IMR-90 (cell line): ENCODE measurements at regions not wholly inside any gene's neighbourhood (a gene's known extent, or its start where the extent isn't known, plus 50 kb on each side); places are given as distances from the start of the nearest gene placed in this dataset.

Experiments used
- ATAC-seq: fragments of 200-7000 bp; cut with Tn5 transposase; 2 replicates; pipeline ENCODE4 v1.9.1; 2020; ENCODE audit warnings: low read depth, mild to moderate bottlenecking, moderate library complexity
- BruUV-seq: library from RNA; stranded (reverse); fragments of 400-500 nt; replicated peaks from 2 replicates; lab custom pipeline; 2021; lab: Mats Ljungman, UMichigan
- CTCF ChIA-PET: fragments of 300-600 bp; formaldehyde crosslinking; extraction: SDS; loops from one replicate; lab custom pipeline; 2021; ENCODE audit warnings: antibody characterized with exemption; lab: Yijun Ruan, JAX
- POLR2A ChIA-PET: fragments of 300-600 bp; sonication (Branson Sonifier 250); formaldehyde crosslinking; loops from one replicate; lab custom pipeline; 2022; ENCODE audit warnings: antibody characterized with exemption; ENCODE audit not compliant: unreplicated experiment; lab: Charles Lee
- DNase-seq: peaks from one replicate; pipeline ENCODE4 v3.0.0; 2013
- H2AFZ ChIP-seq: replicated peaks from 2 replicates; pipeline ENCODE3; 2013; ENCODE audit warnings: low read length, mild to moderate bottlenecking; ENCODE audit not compliant: poor library complexity
- H2AK5ac ChIP-seq: 2 replicates; pipeline ENCODE4 v1.6.1; 2013; ENCODE audit warnings: low read depth, low read length, inconsistent platforms
- H2AK9ac ChIP-seq: replicated peaks from 2 replicates; pipeline ENCODE3; 2013; ENCODE audit warnings: mild to moderate bottlenecking, low read depth, low read length, moderate library complexity; ENCODE audit not compliant: poor library complexity
- H2BK120ac ChIP-seq: 2 replicates; pipeline ENCODE4 v1.6.1; 2013; ENCODE audit warnings: low read depth, low read length, inconsistent platforms
- H2BK15ac ChIP-seq: 3 replicates; pipeline ENCODE4 v1.6.1; 2013; ENCODE audit warnings: low read depth, low read length, inconsistent platforms
- H2BK20ac ChIP-seq: 2 replicates; pipeline ENCODE4 v1.6.1; 2013; ENCODE audit warnings: low read depth, mild to moderate bottlenecking, inconsistent platforms, low read length, moderate library complexity
- H2BK5ac ChIP-seq: 2 replicates; pipeline ENCODE4 v1.6.1; 2013; ENCODE audit warnings: mild to moderate bottlenecking, low read depth, low read length, inconsistent platforms; ENCODE audit not compliant: poor library complexity, severe bottlenecking
- H3K14ac ChIP-seq: replicated peaks from 2 replicates; pipeline ENCODE4 v1.6.1; 2013; ENCODE audit warnings: low read depth, low read length, inconsistent platforms
- H3K18ac ChIP-seq: 2 replicates; pipeline ENCODE4 v1.6.1; 2013; ENCODE audit warnings: low read depth, low read length, control low read depth
- H3K23ac ChIP-seq: 2 replicates; pipeline ENCODE4 v1.6.1; 2013; ENCODE audit warnings: low read depth, low read length, inconsistent platforms
- H3K27ac ChIP-seq: 2 replicates; pipeline ENCODE4 v1.5.1; 2013; ENCODE audit warnings: mild to moderate bottlenecking, control low read depth, low read length; ENCODE audit not compliant: insufficient read depth
- H3K27me3 ChIP-seq: 2 replicates; pipeline ENCODE4 v1.6.1; 2013; ENCODE audit warnings: low read length; ENCODE audit not compliant: control insufficient read depth, insufficient read depth
- H3K36me3 ChIP-seq: 2 replicates; pipeline ENCODE4 v1.6.1; 2013; ENCODE audit warnings: low read length, mixed read lengths; ENCODE audit not compliant: control insufficient read depth, insufficient read depth
- H3K4ac ChIP-seq: 2 replicates; pipeline ENCODE4 v1.6.1; 2013; ENCODE audit warnings: low read depth, low read length, inconsistent platforms
- H3K4me1 ChIP-seq: 2 replicates; pipeline ENCODE4 v1.6.1; 2013; ENCODE audit warnings: low read length, mixed read lengths; ENCODE audit not compliant: control insufficient read depth, insufficient read depth
- H3K4me2 ChIP-seq: 2 replicates; pipeline ENCODE4 v1.6.1; 2013; ENCODE audit warnings: low read depth, mild to moderate bottlenecking, control low read depth, low read length, moderate library complexity
- H3K4me3 ChIP-seq: 2 replicates; pipeline ENCODE4 v1.5.1; 2013; ENCODE audit warnings: low read depth, mild to moderate bottlenecking, control low read depth, low read length, moderate library complexity; ENCODE audit not compliant: insufficient read depth
- H3K56ac ChIP-seq: 2 replicates; pipeline ENCODE4 v1.6.1; 2013; ENCODE audit warnings: low read length, inconsistent platforms; ENCODE audit not compliant: insufficient read depth; ENCODE audit errors: extremely low read depth
- H3K79me1 ChIP-seq, 2 experiments: 2 replicates each; pipeline ENCODE4 v1.6.1; 2013; ENCODE audit warnings: low read length in 2 of 2, inconsistent platforms in 1 of 2, low read depth in 1 of 2
- H3K9ac ChIP-seq: 2 replicates; pipeline ENCODE4 v1.6.1; 2013; ENCODE audit warnings: low read depth, low read length, control low read depth
- H3K9me1 ChIP-seq: 2 replicates; pipeline ENCODE4 v1.6.1; 2013; ENCODE audit warnings: low read length, inconsistent platforms; ENCODE audit not compliant: insufficient read depth
- H3K9me3 ChIP-seq: 2 replicates; pipeline ENCODE4 v1.6.1; 2013; ENCODE audit warnings: low read length; ENCODE audit not compliant: control insufficient read depth, insufficient read depth
- H4K20me1 ChIP-seq: 2 replicates; pipeline ENCODE4 v1.6.1; 2013; ENCODE audit warnings: low read length, inconsistent platforms; ENCODE audit not compliant: insufficient read depth
- H4K5ac ChIP-seq: 2 replicates; pipeline ENCODE4 v1.6.1; 2013; ENCODE audit warnings: mild to moderate bottlenecking, low read depth, low read length, control low read depth
- H4K8ac ChIP-seq, 2 experiments: 2 replicates each; pipeline ENCODE4 v1.6.1; 2013; ENCODE audit warnings: low read depth in 2 of 2, low read length in 2 of 2, control low read depth in 1 of 2, inconsistent platforms in 1 of 2
- H4K91ac ChIP-seq: 2 replicates; pipeline ENCODE4 v1.6.1; 2013; ENCODE audit warnings: low read depth, low read length, inconsistent platforms; ENCODE audit not compliant: insufficient read depth
- CEBPB ChIP-seq: IDR thresholded peaks from 2 replicates; pipeline ENCODE4 v1.6.1; 2012; ENCODE audit warnings: low read depth, low read length, improper control_type of control experiment
- ELK1 ChIP-seq: fragments of 150-350 bp; IDR thresholded peaks from 2 replicates; pipeline ENCODE4 v1.6.1; 2016; ENCODE audit warnings: low read depth, mild to moderate bottlenecking, low read length, moderate library complexity, borderline replicate concordance
- RFX5 ChIP-seq: IDR thresholded peaks from 2 replicates; pipeline ENCODE4 v1.8.0; 2012; ENCODE audit warnings: low read depth, mild to moderate bottlenecking, low read length, moderate library complexity
- WGBS, 2 experiments: methylation state at CpG; one replicate each; pipeline versions ENCODE4 v1.1.5 to v1.1.7; 2013; ENCODE audit warnings: missing lambda C conversion rate in 2 of 2; ENCODE audit not compliant: insufficient read length in 1 of 2; ENCODE audit errors: extremely low coverage in 2 of 2; 5-methylcytosine and 5-hydroxymethylcytosine counted together
- dilution Hi-C: fragments of 300-500 bp; cut with HindIII; formaldehyde crosslinking; loops from one replicate; pipeline ENCODE4 v1.14.3; 2018; ENCODE audit warnings: low sequenced_read_pairs; ENCODE audit not compliant: unreplicated experiment
- in situ Hi-C: fragments of 300-500 bp; cut with MboI; formaldehyde crosslinking; loops from 3 replicates; pipeline ENCODE4 v1.14.3; 2019; ENCODE audit warnings: low sequenced_read_pairs, inconsistent platforms, mixed read lengths
- intact Hi-C: fragments of 100-400 bp; cut with micrococcal nuclease; formaldehyde crosslinking; loops from 2 replicates; pipeline ENCODE4 v1.10.0; 2022

- Histone ChIP-seq H3K56ac (no peak overlapping the region), H3K79me1 (no peaks in the 10 kb centered on the region), H2BK5ac (no peak overlapping the region), H3K9me1 (no peaks in the 10 kb centered on the region), H3K27me3 (no peaks in the 10 kb centered on the region), H3K4ac (no peak overlapping the region), H2AK9ac (no peak overlapping the region), H3K4me3 (no peak overlapping the region), H3K23ac (no peak overlapping the region), H2AFZ (no peak overlapping the region), H3K18ac (no peak overlapping the region), H3K36me3 (no peaks in the 10 kb centered on the region), H4K5ac (no peak overlapping the region), H4K91ac (no peak overlapping the region), H3K27ac (no peak overlapping the region), H2BK15ac (no peak overlapping the region), H3K14ac (no peak overlapping the region), H4K20me1 (no peaks in the 10 kb centered on the region), H4K8ac (no peak overlapping the region), H2BK120ac (no peak overlapping the region), H3K4me1 (no peaks in the 10 kb centered on the region), H3K9me3 (no peaks in the 10 kb centered on the region), H3K9ac (no peak overlapping the region), H2BK20ac (no peak overlapping the region), H2AK5ac (no peak overlapping the region), H3K4me2 (no peak overlapping the region)
- no TSS peak for BruUV-seq
- in situ Hi-C loops = no loop called here
- POLR2A ChIA-PET = no interaction called here
- intact Hi-C loops = no loop called here
- ATAC-seq = no peak
- no peak for TF ChIP-seq ELK1
- TF ChIP-seq CEBPB = no peak
- no peak for TF ChIP-seq RFX5
- WGBS, 2 experiments = no CpG with 5 or more reads among the region's 3 CpGs
- CTCF ChIA-PET = no interaction called here
- dilution Hi-C loops = no loop called here
- DNase-seq = no peak
Measured at GRCh38 chr4:33751050-33751449, 2493.3 kb downstream of the ARAP2 start.
